Neuronal stem cell (in vitro differentiated cells): ENCODE measurements at regions not wholly inside any gene's neighbourhood (a gene's known extent, or its start where the extent isn't known, plus 50 kb on each side); places are given as distances from the start of the nearest gene placed in this dataset.

Source experiments
- DNase-seq: peaks from one replicate; pipeline ENCODE4 v3.0.0-alpha.2; 2013; ENCODE audit warnings: low spot score
- H2AFZ ChIP-seq: one replicate; pipeline ENCODE4 v1.6.1; 2013; ENCODE audit warnings: mild to moderate bottlenecking, low read length, inconsistent platforms
- H2AK5ac ChIP-seq: 2 replicates; pipeline ENCODE4 v1.6.1; 2013; ENCODE audit warnings: low read depth, mild to moderate bottlenecking, inconsistent platforms, low read length, moderate library complexity, mixed read lengths
- H2BK120ac ChIP-seq: 2 replicates; pipeline ENCODE4 v1.6.1; 2013; ENCODE audit warnings: low read depth, mild to moderate bottlenecking, inconsistent platforms, low read length, moderate library complexity, mixed read lengths
- H2BK12ac ChIP-seq: one replicate; pipeline ENCODE4 v1.6.1; 2013; ENCODE audit warnings: low read length, inconsistent platforms
- H2BK15ac ChIP-seq: 2 replicates; pipeline ENCODE4 v1.6.1; 2013; ENCODE audit warnings: mild to moderate bottlenecking, low read length, inconsistent platforms, mixed read lengths
- H2BK5ac ChIP-seq: one replicate; pipeline ENCODE4 v1.6.1; 2013; ENCODE audit warnings: inconsistent platforms, mild to moderate bottlenecking, low read length, moderate library complexity
- H3K14ac ChIP-seq: one replicate; pipeline ENCODE4 v1.6.1; 2013; ENCODE audit warnings: low read length, inconsistent platforms
- H3K18ac ChIP-seq: 2 replicates; pipeline ENCODE4 v1.6.1; 2013; ENCODE audit warnings: low read length, inconsistent platforms
- H3K23ac ChIP-seq: 2 replicates; pipeline ENCODE4 v1.6.1; 2013; ENCODE audit warnings: low read depth, mild to moderate bottlenecking, mixed read lengths, low read length, inconsistent platforms; ENCODE audit not compliant: poor library complexity
- H3K27ac ChIP-seq: replicated peaks from 3 replicates; pipeline ENCODE4 v1.5.1; 2013; ENCODE audit warnings: low read length, inconsistent platforms
- H3K27me3 ChIP-seq, 3 experiments: 2 replicates each; pipeline ENCODE4 v1.6.1; 2013; ENCODE audit warnings: low read length in 3 of 3, mild to moderate bottlenecking in 2 of 3, inconsistent platforms in 1 of 3, low read depth in 1 of 3, mixed read lengths in 1 of 3, moderate library complexity in 1 of 3; ENCODE audit not compliant: control insufficient read depth in 3 of 3, insufficient read depth in 3 of 3
- H3K36me3 ChIP-seq, 2 donors: replicated peaks in 1 of 2; 2 replicates each; pipeline ENCODE4 v1.6.1; 2013; ENCODE audit warnings: low read length in 2 of 2; ENCODE audit not compliant: control insufficient read depth in 2 of 2, insufficient read depth in 2 of 2
- H3K4ac ChIP-seq: 2 replicates; pipeline ENCODE4 v1.6.1; 2013; ENCODE audit warnings: inconsistent platforms, mild to moderate bottlenecking, low read length, moderate library complexity
- H3K4me1 ChIP-seq, 2 donors: 1 replicate in 1 of 2; 2 replicates in 1 of 2; pipeline ENCODE4 v1.6.1; 2013; ENCODE audit warnings: low read length in 2 of 2, low read depth in 1 of 2; ENCODE audit not compliant: control insufficient read depth in 2 of 2, insufficient read depth in 1 of 2
- H3K4me2 ChIP-seq: one replicate; pipeline ENCODE4 v1.6.1; 2013; ENCODE audit warnings: mild to moderate bottlenecking, low read length, inconsistent platforms; ENCODE audit not compliant: insufficient read depth, poor library complexity, severe bottlenecking
- H3K4me3 ChIP-seq, 2 donors: 2 replicates each; pipeline ENCODE4 v1.5.1; 2013; ENCODE audit warnings: low read length in 2 of 2, mild to moderate bottlenecking in 2 of 2, inconsistent platforms in 1 of 2, moderate library complexity in 1 of 2
- H3K79me1 ChIP-seq: one replicate; pipeline ENCODE4 v1.6.1; 2013; ENCODE audit warnings: low read depth, mild to moderate bottlenecking, inconsistent platforms, low read length, moderate library complexity
- H3K9ac ChIP-seq: one replicate; pipeline ENCODE4 v1.6.1; 2013; ENCODE audit warnings: mild to moderate bottlenecking, low read depth, low read length, inconsistent platforms; ENCODE audit not compliant: poor library complexity
- H3K9me3 ChIP-seq, 2 donors: replicated peaks in 1 of 2; 2 replicates each; pipeline versions ENCODE3 to v1.6.1; 2013; ENCODE audit warnings: low read length in 2 of 2, mild to moderate bottlenecking in 2 of 2, inconsistent platforms in 1 of 2, low read depth in 1 of 2, mixed read lengths in 1 of 2, moderate library complexity in 1 of 2; ENCODE audit not compliant: control insufficient read depth in 2 of 2, insufficient read depth in 1 of 2
- H4K8ac ChIP-seq: one replicate; pipeline ENCODE4 v1.6.1; 2013; ENCODE audit warnings: low read depth, mild to moderate bottlenecking, inconsistent platforms, low read length, moderate library complexity
- H4K91ac ChIP-seq: one replicate; pipeline ENCODE4 v1.6.1; 2013; ENCODE audit warnings: low read length, low read depth, mild to moderate bottlenecking, inconsistent platforms; ENCODE audit not compliant: poor library complexity
- WGBS, 2 donors: extraction: QIAGEN DNeasy Blood & Tissue Kit; methylation state at CpG; one replicate each; pipeline ENCODE4 v1.1.7; 2013; ENCODE audit warnings: missing lambda C conversion rate in 2 of 2, mixed read lengths in 1 of 2; ENCODE audit not compliant: insufficient read length in 2 of 2, insufficient replicate concordance in 1 of 2; ENCODE audit errors: extremely low coverage in 2 of 2; 5-methylcytosine and 5-hydroxymethylcytosine counted together

DNA sequence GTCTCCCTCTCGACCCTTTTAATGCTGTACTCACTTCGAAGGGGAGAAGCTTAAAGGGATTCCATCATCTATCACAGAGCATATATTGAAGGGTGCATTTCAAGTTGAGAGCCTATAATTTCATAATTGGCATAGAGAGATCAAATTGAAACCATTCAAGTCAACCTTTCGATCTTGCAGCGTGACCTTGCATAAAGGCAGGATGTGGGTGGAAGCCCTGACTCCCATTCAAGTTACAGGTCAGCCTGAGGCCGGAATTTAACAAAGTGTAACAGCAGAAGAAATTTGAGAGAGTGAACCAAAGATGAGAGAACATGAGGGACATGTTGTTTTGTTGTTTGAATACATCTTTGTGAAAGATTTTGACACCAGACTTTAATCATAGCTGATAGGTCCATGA is 195.3 kb upstream of the TPK1 start:
- no peak overlapping the region for H3K18ac ChIP-seq

DNA sequence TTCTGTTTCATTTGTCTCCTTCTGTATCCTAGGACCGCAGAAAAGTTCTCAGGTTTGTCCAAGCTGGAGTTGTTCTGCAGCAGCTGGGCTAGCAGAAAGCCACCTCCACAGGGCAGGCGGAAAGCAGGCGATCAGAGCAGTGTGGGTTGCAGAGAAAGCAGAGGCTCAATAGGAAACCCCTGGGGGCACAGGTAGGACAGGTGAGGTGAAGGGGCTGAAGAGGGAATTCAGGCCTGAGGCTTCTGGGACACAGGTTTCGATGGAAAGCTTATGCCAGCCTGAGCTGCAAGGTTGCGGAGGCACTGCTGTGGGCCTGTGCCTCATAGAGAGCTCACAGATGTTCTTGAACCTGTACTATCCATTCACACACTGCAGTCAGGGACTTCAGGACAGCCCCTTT is 194.9 kb upstream of the TPK1 start:
- H3K4me1 ChIP-seq: no peaks in the 10 kb centered on the region
- H3K14ac ChIP-seq: no peak overlapping the region
- no peak overlapping the region for H2BK15ac ChIP-seq
- no peak overlapping the region for H3K27ac ChIP-seq
- H2AK5ac ChIP-seq: no peak overlapping the region
- no peak overlapping the region for H2BK120ac ChIP-seq
- H2AFZ ChIP-seq: no peak overlapping the region
- no peaks in the 10 kb centered on the region for H3K9me3 ChIP-seq
- H3K4ac ChIP-seq: no peak overlapping the region
- no peaks in the 10 kb centered on the region for H3K27me3 ChIP-seq
- H4K91ac ChIP-seq: no peak overlapping the region
- no peaks in the 10 kb centered on the region for H3K79me1 ChIP-seq
- no peaks in the 10 kb centered on the region for H3K36me3 ChIP-seq
- no peak overlapping the region for H2BK5ac ChIP-seq
- peak overlapping the region; percentile 47 for H3K9ac ChIP-seq
- H3K18ac ChIP-seq: no peak overlapping the region
- no peak overlapping the region for H3K4me2 ChIP-seq
- no CpG with 5 or more reads among the region's 5 CpGs for WGBS, 2 donors
- no peak overlapping the region for H4K8ac ChIP-seq
- H2BK12ac ChIP-seq: no peak overlapping the region
- no peak overlapping the region for H3K4me3 ChIP-seq
- DNase-seq: no peak
- no peak overlapping the region for H3K23ac ChIP-seq

More for the DNA sequence above, 195.3 kb upstream of the TPK1 start:
- no CpG with 5 or more reads among the region's 5 CpGs for WGBS, 2 donors
- no peak overlapping the region for H4K91ac ChIP-seq
- no peak for DNase-seq
- H3K36me3 ChIP-seq: no peaks in the 10 kb centered on the region
- no peak overlapping the region for H2BK15ac ChIP-seq
- no peak overlapping the region for H3K23ac ChIP-seq
- H2BK120ac ChIP-seq: no peak overlapping the region
- no peak overlapping the region for H2AFZ ChIP-seq
- no peak overlapping the region for H2BK5ac ChIP-seq
- no peak overlapping the region for H3K14ac ChIP-seq
- H3K27ac ChIP-seq: no peak overlapping the region
- H3K79me1 ChIP-seq: no peaks in the 10 kb centered on the region
- H3K9ac ChIP-seq: no peak overlapping the region
- H2AK5ac ChIP-seq: no peak overlapping the region
- no peak overlapping the region for H4K8ac ChIP-seq
- no peaks in the 10 kb centered on the region for H3K9me3 ChIP-seq
- H2BK12ac ChIP-seq: no peak overlapping the region
- no peak overlapping the region for H3K4me2 ChIP-seq
- H3K4me3 ChIP-seq: no peak overlapping the region
- H3K4me1 ChIP-seq: no peaks in the 10 kb centered on the region
- no peak overlapping the region for H3K4ac ChIP-seq
- H3K27me3 ChIP-seq: no peaks in the 10 kb centered on the region

DNA sequence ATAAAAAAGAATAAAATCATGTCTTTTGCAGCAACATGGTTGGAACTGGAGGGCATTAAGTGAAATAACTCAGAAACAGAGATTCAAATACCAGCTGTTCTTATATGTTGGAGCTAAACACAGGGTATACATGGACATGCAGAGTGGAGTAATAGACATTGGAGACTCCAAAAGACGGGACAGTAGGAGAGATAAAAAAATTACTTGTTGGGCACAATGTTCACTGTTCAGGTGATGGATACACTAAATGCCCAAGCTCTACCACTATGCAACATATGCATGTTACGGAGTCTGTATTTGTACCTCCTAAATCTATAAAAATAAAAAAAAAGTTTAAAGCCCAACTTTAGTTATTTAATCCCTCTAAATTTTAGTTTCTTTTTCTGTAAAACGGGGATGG is 184.6 kb upstream of the TPK1 start:
- no peak overlapping the region for H4K8ac ChIP-seq
- H2AK5ac ChIP-seq: no peak overlapping the region
- no peak overlapping the region for H3K4ac ChIP-seq
- no peaks in the 10 kb centered on the region for H3K9me3 ChIP-seq
- no peak overlapping the region for H3K18ac ChIP-seq
- no peaks in the 10 kb centered on the region for H3K36me3 ChIP-seq
- no peak overlapping the region for H4K91ac ChIP-seq
- no peak overlapping the region for H3K14ac ChIP-seq
- DNase-seq: no peak
- no peak overlapping the region for H3K4me3 ChIP-seq
- no peak overlapping the region for H2AFZ ChIP-seq
- H2BK15ac ChIP-seq: no peak overlapping the region
- no CpG with 5 or more reads among the region's 3 CpGs for WGBS, 2 donors
- H3K4me1 ChIP-seq: no peaks in the 10 kb centered on the region
- no peak overlapping the region for H3K9ac ChIP-seq
- no peak overlapping the region for H2BK120ac ChIP-seq
- no peak overlapping the region for H3K4me2 ChIP-seq
- no peak overlapping the region for H2BK5ac ChIP-seq
- no peak overlapping the region for H3K23ac ChIP-seq
- no peak overlapping the region for H3K27ac ChIP-seq
- H3K79me1 ChIP-seq: no peaks in the 10 kb centered on the region
- H3K27me3 ChIP-seq: no peaks in the 10 kb centered on the region
- no peak overlapping the region for H2BK12ac ChIP-seq

DNA sequence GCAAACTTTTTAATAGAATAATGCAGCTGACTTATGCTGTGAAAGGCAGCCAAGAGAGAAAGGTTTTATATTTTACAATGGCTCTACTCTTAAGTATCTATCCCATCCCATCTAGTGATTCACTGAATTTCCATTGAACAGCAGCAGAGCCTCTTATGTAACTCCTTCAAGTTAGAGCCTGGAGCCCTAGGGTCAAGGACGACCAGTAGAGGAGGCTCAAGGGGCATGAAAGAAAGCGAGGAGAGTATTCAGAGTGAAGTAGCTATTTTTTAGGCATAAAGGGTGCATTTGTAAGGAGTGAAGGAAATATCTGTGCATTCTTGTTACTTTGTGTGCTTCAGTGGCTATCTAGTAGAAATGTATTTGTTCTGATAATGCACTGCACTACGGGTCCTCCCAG is 180.2 kb upstream of the TPK1 start:
- no peaks in the 10 kb centered on the region for H3K27me3 ChIP-seq
- H3K79me1 ChIP-seq: no peaks in the 10 kb centered on the region
- no peak overlapping the region for H4K8ac ChIP-seq
- H2AK5ac ChIP-seq: no peak overlapping the region
- no peak overlapping the region for H3K23ac ChIP-seq
- no peak overlapping the region for H3K18ac ChIP-seq
- no peak overlapping the region for H3K4me3 ChIP-seq
- no peaks in the 10 kb centered on the region for H3K4me1 ChIP-seq
- no CpG with 5 or more reads among the region's 3 CpGs for WGBS, 2 donors
- no peak overlapping the region for H3K4ac ChIP-seq
- H4K91ac ChIP-seq: no peak overlapping the region
- H2BK12ac ChIP-seq: no peak overlapping the region
- H2BK120ac ChIP-seq: no peak overlapping the region
- no peaks in the 10 kb centered on the region for H3K9me3 ChIP-seq
- H3K4me2 ChIP-seq: no peak overlapping the region
- no peak for DNase-seq
- no peak overlapping the region for H3K9ac ChIP-seq
- no peaks in the 10 kb centered on the region for H3K36me3 ChIP-seq
- no peak overlapping the region for H3K27ac ChIP-seq
- H2BK5ac ChIP-seq: no peak overlapping the region
- H3K14ac ChIP-seq: no peak overlapping the region
- no peak overlapping the region for H2AFZ ChIP-seq
- no peak overlapping the region for H2BK15ac ChIP-seq
